K562 (cell line): ENCODE measurements at regions not wholly inside any gene's neighbourhood (a gene's known extent, or its start where the extent isn't known, plus 50 kb on each side); places are given as distances from the start of the nearest gene placed in this dataset.

Experiments used
- ATAC-seq: fragments of 200-7000 bp; cut with Tn5 transposase; 3 replicates; pipeline ENCODE4 v1.9.1; 2020; ENCODE audit warnings: moderate library complexity
- BruUV-seq: library from RNA; stranded (reverse); fragments of 400-500 nt; replicated peaks from 2 replicates; lab custom pipeline; 2021; lab: Mats Ljungman, UMichigan
- CTCF ChIA-PET: fragments of 300-600 bp; formaldehyde crosslinking; extraction: SDS; loops from one replicate; lab custom pipeline; 2021; ENCODE audit warnings: low intra/inter-chr PET ratio; lab: Yijun Ruan, JAX
- POLR2A ChIA-PET: fragments of 300-600, 350-650 bp; sonication (Branson Sonifier 250); formaldehyde crosslinking; extraction: SDS; loops from one replicate; lab custom pipeline; 2021; ENCODE audit warnings: antibody characterized with exemption, inconsistent platforms; lab: Yijun Ruan, JAX
- DNase-seq, 4 experiments: peaks; one replicate each; pipeline versions ENCODE4 v3.0.0 to v3.0.0-alpha.2; 2011 to 2018; ENCODE audit warnings: low spot score in 3 of 4, mixed read lengths in 3 of 4; ENCODE audit errors: extremely low read depth in 1 of 4
- FAIRE-seq: peaks from 2 replicates; lab custom pipeline; 2011; peaks lifted over from hg19 to GRCh38; lab: Jason Lieb, UNC
- H2AFZ ChIP-seq: 2 replicates; pipeline ENCODE4 v1.6.0; 2011; ENCODE audit warnings: low read depth, low read length, control low read depth, inconsistent platforms
- H3K27ac ChIP-seq: fragments of 200-600 bp; 3 replicates; pipeline ENCODE4 v1.8.0; 2011; ENCODE audit warnings: low read depth, mild to moderate bottlenecking, control low read depth, inconsistent platforms, low read length, moderate library complexity, mixed read lengths; ENCODE audit errors: extremely low read depth
- H3K27me3 ChIP-seq, 2 experiments: fragments of 300-600 bp in 1 of 2; 2 replicates in 1 of 2; 3 replicates in 1 of 2; pipeline versions ENCODE4 v1.6.0 to v1.8.0; 2011; ENCODE audit warnings: inconsistent platforms in 2 of 2, low read length in 2 of 2, mild to moderate bottlenecking in 1 of 2, mixed read lengths in 1 of 2, moderate library complexity in 1 of 2; ENCODE audit not compliant: control insufficient read depth in 2 of 2, insufficient read depth in 2 of 2
- H3K36me3 ChIP-seq: fragments of 300-600 bp; 3 replicates; pipeline ENCODE4 v1.8.0; 2011; ENCODE audit warnings: mild to moderate bottlenecking, low read length, inconsistent platforms; ENCODE audit not compliant: control insufficient read depth, insufficient read depth
- H3K4me1 ChIP-seq, 2 experiments: fragments of 200-600 bp in 1 of 2; replicated peaks in 1 of 2; 2 replicates in 1 of 2; 3 replicates in 1 of 2; pipeline versions ENCODE4 v1.5.1 to v1.8.0; 2011; ENCODE audit warnings: inconsistent platforms in 2 of 2, low read length in 2 of 2, mild to moderate bottlenecking in 1 of 2, mixed read lengths in 1 of 2, moderate library complexity in 1 of 2; ENCODE audit not compliant: control insufficient read depth in 2 of 2, insufficient read depth in 2 of 2
- H3K4me2 ChIP-seq: 2 replicates; pipeline ENCODE4 v1.6.1; 2011; ENCODE audit warnings: low read length, control low read depth, inconsistent platforms, mixed read lengths; ENCODE audit not compliant: insufficient read depth
- H3K4me3 ChIP-seq: fragments of 200-600 bp; sonication (generic), shearing (Covaris generic); 2 replicates; pipeline ENCODE4 v1.5.1; 2016; ENCODE audit warnings: control low read depth, inconsistent platforms
- H3K79me2 ChIP-seq: fragments of 200-600 bp; 3 replicates; pipeline ENCODE4 v1.8.0; 2011; ENCODE audit warnings: low read length, inconsistent platforms; ENCODE audit not compliant: control insufficient read depth, insufficient read depth
- H3K9ac ChIP-seq, 2 experiments: 2 replicates each; pipeline versions ENCODE4 v1.6.0 to v1.6.1; 2011; ENCODE audit warnings: low read depth in 2 of 2, low read length in 2 of 2, control low read depth in 1 of 2, inconsistent platforms in 1 of 2, mild to moderate bottlenecking in 1 of 2, mixed read lengths in 1 of 2; ENCODE audit not compliant: insufficient read depth in 1 of 2
- H3K9me1 ChIP-seq: one replicate; pipeline ENCODE4 v1.6.0; 2011; ENCODE audit warnings: inconsistent platforms, mild to moderate bottlenecking, low read length, moderate library complexity; ENCODE audit not compliant: control insufficient read depth, insufficient read depth
- H3K9me3 ChIP-seq: replicated peaks from 2 replicates; pipeline ENCODE4 v1.5.1; 2011; ENCODE audit warnings: low read depth, low read length, inconsistent platforms; ENCODE audit not compliant: control insufficient read depth, insufficient read depth
- H4K20me1 ChIP-seq: replicated peaks from 2 replicates; pipeline ENCODE4 v1.6.1; 2011; ENCODE audit warnings: low read length, inconsistent platforms, mixed read lengths; ENCODE audit not compliant: control insufficient read depth, insufficient read depth
- BACH1 ChIP-seq: fragments of 200-800 bp; sonication (Bioruptor generic); IDR thresholded peaks from 2 replicates; pipeline ENCODE4 v1.6.1; 2016; ENCODE audit warnings: missing genetic modification characterization, missing compliant biosample characterization
- EWSR1 ChIP-seq: fragments of 450-650 bp; IDR thresholded peaks from 2 replicates; pipeline ENCODE4 v1.6.1; 2018; ENCODE audit warnings: borderline replicate concordance, mild to moderate bottlenecking, low read depth, moderate library complexity; ENCODE audit not compliant: partially characterized antibody
- FUS ChIP-seq: fragments of 200-400 bp; formaldehyde crosslinking; optimal IDR thresholded peaks from 2 replicates; pipeline ENCODE3; 2017; ENCODE audit warnings: low read depth, low read length
- HNRNPK ChIP-seq: fragments of 200-400 bp; formaldehyde crosslinking; IDR thresholded peaks from one replicate; pipeline ENCODE4 v1.6.1; 2018; ENCODE audit warnings: mild to moderate bottlenecking, low read depth, low read length; ENCODE audit not compliant: poor library complexity, severe bottlenecking
- HNRNPUL1 ChIP-seq: fragments of 200-400 bp; formaldehyde crosslinking; IDR thresholded peaks from 2 replicates; pipeline ENCODE4 v1.6.1; 2017; ENCODE audit warnings: low read length
- KAT8 ChIP-seq: fragments of 450-650 bp; IDR thresholded peaks from 2 replicates; pipeline ENCODE4 v1.6.1; 2016; ENCODE audit warnings: low read depth, mild to moderate bottlenecking
- KDM2B ChIP-seq: fragments of 250-450 bp; sonication (Bioruptor Pico); IDR thresholded peaks from 2 replicates; pipeline ENCODE4 v1.8.0; 2021; ENCODE audit warnings: mild to moderate bottlenecking, moderate library complexity
- NR2C1 ChIP-seq, 2 experiments: fragments of 450-650 bp; IDR thresholded peaks; 2 replicates each; pipeline ENCODE4 v1.6.1; 2017; ENCODE audit warnings: mild to moderate bottlenecking in 2 of 2, antibody characterized with exemption in 1 of 2, inconsistent platforms in 1 of 2, missing compliant biosample characterization in 1 of 2, missing genetic modification characterization in 1 of 2
- NR3C1 ChIP-seq: sonication (generic); formaldehyde crosslinking; IDR thresholded peaks from 2 replicates; pipeline ENCODE4 v1.8.1; 2022; ENCODE audit warnings: missing genetic modification reagents
- SAFB ChIP-seq: fragments of 200-400 bp; formaldehyde crosslinking; IDR thresholded peaks from 2 replicates; pipeline ENCODE4 v1.6.1; 2017; ENCODE audit warnings: low read depth, low read length, borderline replicate concordance
- SIN3B ChIP-seq: fragments of 450-650 bp; IDR thresholded peaks from 2 replicates; pipeline ENCODE4 v1.6.1; 2017; ENCODE audit warnings: low read depth, mild to moderate bottlenecking, moderate library complexity
- SRSF1 ChIP-seq: fragments of 200-400 bp; formaldehyde crosslinking; IDR thresholded peaks from 2 replicates; pipeline ENCODE4 v1.6.1; 2017; ENCODE audit warnings: mild to moderate bottlenecking, low read depth, low read length, moderate library complexity
- SRSF7 ChIP-seq: fragments of 200-400 bp; formaldehyde crosslinking; optimal IDR thresholded peaks from 2 replicates; pipeline ENCODE3; 2017; ENCODE audit warnings: mild to moderate bottlenecking, low read depth, low read length
- ZNF212 ChIP-seq: fragments of 450-650 bp; formaldehyde crosslinking; IDR thresholded peaks from 2 replicates; pipeline ENCODE4 v1.4.0; 2020; ENCODE audit warnings: mild to moderate bottlenecking
- ZNF217 ChIP-seq: sonication (generic); formaldehyde crosslinking; IDR thresholded peaks from 2 replicates; pipeline ENCODE4 v1.8.0; 2022; ENCODE audit warnings: mild to moderate bottlenecking, missing genetic modification reagents
- ZNF561 ChIP-seq: fragments of 450-650 bp; formaldehyde crosslinking; conservative IDR thresholded peaks from 2 replicates; pipeline ENCODE4 v1.4.0; 2020; ENCODE audit warnings: mild to moderate bottlenecking, moderate library complexity
- WGBS: fragments of 100-300 bp; shearing (Covaris generic); methylation state at CpG from one replicate; pipeline ENCODE4 v1.1.6; 2016; ENCODE audit warnings: low coverage, mixed read lengths; ENCODE audit not compliant: insufficient coverage; ENCODE audit errors: missing lambda C conversion rate; 5-methylcytosine and 5-hydroxymethylcytosine counted together
- in situ Hi-C: fragments of 300-500 bp; cut with MboI; formaldehyde crosslinking; loops from 4 replicates; pipeline ENCODE4 v1.15.0; 2018; ENCODE audit warnings: inconsistent platforms, mixed read lengths
- intact Hi-C: fragments of 100-400 bp; cut with micrococcal nuclease; formaldehyde crosslinking; loops from 2 replicates; pipeline ENCODE4 v1.14.2; 2022
- TF ChIP-seq, protein P1 (sequence below), 2 experiments: fragments of 450-650 bp; conservative IDR thresholded peaks; 2 replicates each; pipeline ENCODE4 v1.6.1; 2017; ENCODE audit warnings: mild to moderate bottlenecking in 2 of 2, moderate library complexity in 2 of 2
- TF ChIP-seq, protein P2 (sequence below): fragments of 450-650 bp; conservative IDR thresholded peaks from 2 replicates; pipeline ENCODE4 v1.6.1; 2016; ENCODE audit warnings: missing genetic modification characterization, low read depth, mild to moderate bottlenecking, control low read depth, missing compliant biosample characterization
- TF ChIP-seq, protein P3 (sequence below): fragments of 450-650 bp; formaldehyde crosslinking; IDR thresholded peaks from 2 replicates; pipeline ENCODE4 v1.4.0; 2020; ENCODE audit warnings: mild to moderate bottlenecking

DNA sequence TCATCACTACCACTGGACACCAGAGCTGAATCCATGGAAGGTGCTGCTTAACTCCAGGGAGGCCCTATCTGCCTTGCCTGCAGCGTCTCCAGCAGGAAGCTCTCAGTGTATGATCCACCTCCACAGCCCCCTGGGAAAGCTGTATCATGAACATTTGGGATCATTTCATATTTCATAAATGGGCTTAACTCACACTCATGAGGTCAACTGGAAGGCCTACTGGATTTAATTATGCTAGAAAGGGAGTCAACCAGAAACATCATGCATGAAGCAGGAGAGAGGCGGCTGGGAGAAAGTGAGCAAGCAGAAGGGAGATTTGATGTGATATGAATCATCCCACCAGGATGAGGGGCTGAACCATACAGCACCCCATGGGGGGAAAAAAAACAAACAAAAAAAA is 537.7 kb downstream of the TNS1 start:
- ATAC-seq, result no peak
- Histone ChIP-seq H2AFZ (no peak overlapping the region), H3K4me1 (no peaks in the 10 kb centered on the region), H3K4me3 (no peak overlapping the region), H4K20me1 (no peaks in the 10 kb centered on the region), H3K4me2 (no peak overlapping the region), H3K9me3 (no peaks in the 10 kb centered on the region), H3K9ac (no peak overlapping the region), H3K27me3 (no peaks in the 10 kb centered on the region), H3K79me2 (no peaks in the 10 kb centered on the region), H3K9me1 (no peaks in the 10 kb centered on the region), H3K36me3 (no peaks in the 10 kb centered on the region), H3K27ac (no peak overlapping the region)
- CTCF ChIA-PET, result no interaction called here
- BruUV-seq, result no TSS peak
- intact Hi-C loops, result no loop called here
- 0% methylated on average over 1 of the region's 2 CpGs for WGBS
- POLR2A ChIA-PET, result no interaction called here
- no peak for FAIRE-seq
- no peak for DNase-seq
- in situ Hi-C loops, result no loop called here
- no peak for TF ChIP-seq KAT8
- TF ChIP-seq, protein P1, sequence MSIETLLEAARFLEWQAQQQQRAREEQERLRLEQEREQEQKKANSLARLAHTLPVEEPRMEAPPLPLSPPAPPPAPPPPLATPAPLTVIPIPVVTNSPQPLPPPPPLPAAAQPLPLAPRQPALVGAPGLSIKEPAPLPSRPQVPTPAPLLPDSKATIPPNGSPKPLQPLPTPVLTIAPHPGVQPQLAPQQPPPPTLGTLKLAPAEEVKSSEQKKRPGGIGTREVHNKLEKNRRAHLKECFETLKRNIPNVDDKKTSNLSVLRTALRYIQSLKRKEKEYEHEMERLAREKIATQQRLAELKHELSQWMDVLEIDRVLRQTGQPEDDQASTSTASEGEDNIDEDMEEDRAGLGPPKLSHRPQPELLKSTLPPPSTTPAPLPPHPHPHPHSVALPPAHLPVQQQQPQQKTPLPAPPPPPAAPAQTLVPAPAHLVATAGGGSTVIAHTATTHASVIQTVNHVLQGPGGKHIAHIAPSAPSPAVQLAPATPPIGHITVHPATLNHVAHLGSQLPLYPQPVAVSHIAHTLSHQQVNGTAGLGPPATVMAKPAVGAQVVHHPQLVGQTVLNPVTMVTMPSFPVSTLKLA (conservative IDR thresholded peaks at IDR 0.05), result no peak
- TF ChIP-seq HNRNPUL1, result no peak
- no peak for TF ChIP-seq SRSF7
- no peak for TF ChIP-seq BACH1 (tag)
- TF ChIP-seq ZNF561, result no peak
- TF ChIP-seq, protein P2, sequence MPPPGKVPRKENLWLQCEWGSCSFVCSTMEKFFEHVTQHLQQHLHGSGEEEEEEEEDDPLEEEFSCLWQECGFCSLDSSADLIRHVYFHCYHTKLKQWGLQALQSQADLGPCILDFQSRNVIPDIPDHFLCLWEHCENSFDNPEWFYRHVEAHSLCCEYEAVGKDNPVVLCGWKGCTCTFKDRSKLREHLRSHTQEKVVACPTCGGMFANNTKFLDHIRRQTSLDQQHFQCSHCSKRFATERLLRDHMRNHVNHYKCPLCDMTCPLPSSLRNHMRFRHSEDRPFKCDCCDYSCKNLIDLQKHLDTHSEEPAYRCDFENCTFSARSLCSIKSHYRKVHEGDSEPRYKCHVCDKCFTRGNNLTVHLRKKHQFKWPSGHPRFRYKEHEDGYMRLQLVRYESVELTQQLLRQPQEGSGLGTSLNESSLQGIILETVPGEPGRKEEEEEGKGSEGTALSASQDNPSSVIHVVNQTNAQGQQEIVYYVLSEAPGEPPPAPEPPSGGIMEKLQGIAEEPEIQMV, result no peak
- TF ChIP-seq ZNF212 (CRISPR knock-in tag), result no peak
- no peak for TF ChIP-seq KDM2B (CRISPR knock-in tag)
- TF ChIP-seq HNRNPK, result no peak
- no peak for TF ChIP-seq EWSR1
- no peak for TF ChIP-seq NR3C1 (CRISPR knock-in tag)
- TF ChIP-seq SAFB, result no peak
- TF ChIP-seq, protein P3, sequence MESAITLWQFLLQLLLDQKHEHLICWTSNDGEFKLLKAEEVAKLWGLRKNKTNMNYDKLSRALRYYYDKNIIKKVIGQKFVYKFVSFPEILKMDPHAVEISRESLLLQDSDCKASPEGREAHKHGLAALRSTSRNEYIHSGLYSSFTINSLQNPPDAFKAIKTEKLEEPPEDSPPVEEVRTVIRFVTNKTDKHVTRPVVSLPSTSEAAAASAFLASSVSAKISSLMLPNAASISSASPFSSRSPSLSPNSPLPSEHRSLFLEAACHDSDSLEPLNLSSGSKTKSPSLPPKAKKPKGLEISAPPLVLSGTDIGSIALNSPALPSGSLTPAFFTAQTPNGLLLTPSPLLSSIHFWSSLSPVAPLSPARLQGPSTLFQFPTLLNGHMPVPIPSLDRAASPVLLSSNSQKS (CRISPR knock-in tag), result no peak
- no peak for TF ChIP-seq SIN3B
- no peak for TF ChIP-seq NR2C1 (IDR thresholded peaks at IDR 0.05)
- no peak for TF ChIP-seq NR2C1 (tag; IDR thresholded peaks at IDR 0.05)
- TF ChIP-seq ZNF217 (CRISPR knock-in tag), result no peak
- no peak for TF ChIP-seq FUS
- TF ChIP-seq SRSF1, result no peak
